ENCODE measurements at regions not wholly inside any gene's neighbourhood (a gene's known extent, or its start where the extent isn't known, plus 50 kb on each side); places are given as distances from the start of the nearest gene placed in this dataset.

DNA sequence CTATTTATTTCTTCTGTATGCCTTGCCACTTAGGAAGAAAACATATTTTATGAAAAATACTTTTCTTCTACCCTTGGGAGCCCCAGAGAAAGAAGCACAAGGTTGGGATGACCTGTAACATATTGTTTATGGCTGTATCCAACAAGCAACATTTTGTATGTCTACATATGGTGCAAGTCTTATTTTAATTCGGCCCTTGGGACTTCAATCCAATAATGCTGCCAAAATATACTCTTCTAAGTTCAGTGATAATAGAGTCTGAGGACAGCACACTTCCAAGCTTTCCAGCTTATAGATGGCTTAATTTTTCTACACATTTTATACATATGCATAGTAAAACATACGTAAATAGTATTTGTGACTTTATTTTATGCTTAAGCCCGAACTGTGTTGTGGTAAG, 318.5 kb upstream of the SEMA3A start:
- TF ChIP-seq, protein P1, sequence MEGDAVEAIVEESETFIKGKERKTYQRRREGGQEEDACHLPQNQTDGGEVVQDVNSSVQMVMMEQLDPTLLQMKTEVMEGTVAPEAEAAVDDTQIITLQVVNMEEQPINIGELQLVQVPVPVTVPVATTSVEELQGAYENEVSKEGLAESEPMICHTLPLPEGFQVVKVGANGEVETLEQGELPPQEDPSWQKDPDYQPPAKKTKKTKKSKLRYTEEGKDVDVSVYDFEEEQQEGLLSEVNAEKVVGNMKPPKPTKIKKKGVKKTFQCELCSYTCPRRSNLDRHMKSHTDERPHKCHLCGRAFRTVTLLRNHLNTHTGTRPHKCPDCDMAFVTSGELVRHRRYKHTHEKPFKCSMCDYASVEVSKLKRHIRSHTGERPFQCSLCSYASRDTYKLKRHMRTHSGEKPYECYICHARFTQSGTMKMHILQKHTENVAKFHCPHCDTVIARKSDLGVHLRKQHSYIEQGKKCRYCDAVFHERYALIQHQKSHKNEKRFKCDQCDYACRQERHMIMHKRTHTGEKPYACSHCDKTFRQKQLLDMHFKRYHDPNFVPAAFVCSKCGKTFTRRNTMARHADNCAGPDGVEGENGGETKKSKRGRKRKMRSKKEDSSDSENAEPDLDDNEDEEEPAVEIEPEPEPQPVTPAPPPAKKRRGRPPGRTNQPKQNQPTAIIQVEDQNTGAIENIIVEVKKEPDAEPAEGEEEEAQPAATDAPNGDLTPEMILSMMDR (IDR thresholded peaks at IDR 0.05; ENCODE audit: borderline replicate concordance, extremely low read depth, low read length, poor library complexity, severe bottlenecking): no peak
- TF ChIP-seq EZH2 (IDR thresholded peaks at IDR 0.05; ENCODE audit: borderline replicate concordance, low read depth, low read length, severe bottlenecking): no peak

Data from DND-41 (cell line).